ENCODE measurements at regions not wholly inside any gene's neighbourhood (a gene's known extent, or its start where the extent isn't known, plus 50 kb on each side); places are given as distances from the start of the nearest gene placed in this dataset.

GRCh38 chr11:39288011-39288410, 2171.4 kb downstream of the LRRC4C start:
- no peak for DNase-seq

DNA sequence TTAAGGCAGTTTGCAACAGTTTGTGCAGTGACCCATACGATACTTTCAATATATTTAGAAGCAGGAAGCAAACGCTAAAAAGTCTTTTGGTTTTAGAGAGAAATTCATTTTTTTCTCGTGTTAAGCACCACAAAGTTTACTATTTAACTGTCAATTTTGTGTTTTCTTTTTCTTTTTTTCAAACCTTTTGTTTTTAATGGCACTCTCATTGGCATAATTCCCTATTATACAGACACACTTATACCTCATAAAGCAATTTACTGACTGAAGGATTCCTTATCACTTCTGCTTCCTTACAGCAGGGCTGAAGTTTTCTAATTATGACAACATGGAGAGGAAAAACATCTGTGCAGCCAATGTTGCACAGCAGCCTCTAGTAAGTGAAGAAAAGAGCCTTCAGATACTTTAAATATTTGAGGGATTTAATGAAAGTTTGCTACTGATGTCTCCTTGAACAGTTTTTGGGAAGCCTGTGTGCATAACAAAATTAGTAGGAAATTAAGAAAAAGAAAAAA, 2191.2 kb downstream of the LRRC4C start:
- DNase-seq = no peak

DNA sequence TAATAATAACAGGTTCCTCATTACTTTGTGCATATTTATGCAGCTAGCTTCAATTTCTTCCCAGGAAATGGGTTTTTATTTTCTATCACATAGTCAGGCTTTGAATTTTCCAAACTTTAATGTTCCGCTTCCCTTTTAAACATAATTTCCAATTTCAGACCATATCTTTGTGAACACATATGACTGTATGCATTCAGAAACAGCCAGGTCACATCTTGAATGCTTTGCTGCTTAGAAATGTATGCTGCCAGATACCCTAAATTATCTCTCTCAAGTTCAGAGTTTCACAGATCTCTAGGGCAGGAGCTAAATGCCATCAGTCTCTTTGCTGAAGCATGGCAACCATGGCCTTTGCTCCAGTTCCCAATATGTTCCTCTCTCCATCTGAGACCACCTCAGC, 2203.8 kb downstream of the LRRC4C start:
- DNase-seq = no peak

DNA sequence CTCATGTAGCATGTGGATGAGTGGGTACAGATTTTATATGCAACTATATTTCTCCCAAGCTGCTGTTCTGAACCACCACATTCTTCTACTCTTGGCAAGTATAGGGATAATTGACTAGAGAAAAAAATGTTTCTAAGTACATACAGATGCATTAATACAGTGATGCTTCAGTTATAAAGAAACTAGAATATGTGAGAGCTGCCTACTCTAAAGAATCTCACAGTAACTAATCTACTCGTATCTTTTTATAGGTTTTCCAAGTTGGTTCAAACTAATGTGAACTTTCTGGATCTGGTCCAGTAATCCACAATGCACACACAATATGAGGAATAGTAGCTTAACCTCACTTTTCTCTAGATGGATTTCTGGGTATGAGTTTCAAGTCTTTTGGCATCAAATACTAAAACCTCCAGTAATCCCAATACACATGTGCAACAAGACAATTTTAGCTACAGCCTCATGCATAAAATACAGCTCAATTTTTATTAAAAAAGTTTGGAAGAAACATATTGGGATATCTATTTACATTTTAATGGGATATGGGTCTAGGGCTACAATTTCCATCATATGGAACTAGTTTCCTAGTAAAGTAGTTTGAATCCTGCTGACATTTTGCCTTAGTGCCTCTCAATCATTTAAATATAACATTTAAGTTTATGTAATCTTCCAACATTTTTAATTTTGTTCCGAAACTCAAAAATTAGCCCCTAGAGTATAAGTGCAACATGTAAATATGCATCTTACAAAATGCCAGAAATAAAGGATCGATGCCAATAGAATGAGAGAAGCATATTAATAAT, 2209.7 kb downstream of the LRRC4C start:
- DNase-seq = no peak

DNA sequence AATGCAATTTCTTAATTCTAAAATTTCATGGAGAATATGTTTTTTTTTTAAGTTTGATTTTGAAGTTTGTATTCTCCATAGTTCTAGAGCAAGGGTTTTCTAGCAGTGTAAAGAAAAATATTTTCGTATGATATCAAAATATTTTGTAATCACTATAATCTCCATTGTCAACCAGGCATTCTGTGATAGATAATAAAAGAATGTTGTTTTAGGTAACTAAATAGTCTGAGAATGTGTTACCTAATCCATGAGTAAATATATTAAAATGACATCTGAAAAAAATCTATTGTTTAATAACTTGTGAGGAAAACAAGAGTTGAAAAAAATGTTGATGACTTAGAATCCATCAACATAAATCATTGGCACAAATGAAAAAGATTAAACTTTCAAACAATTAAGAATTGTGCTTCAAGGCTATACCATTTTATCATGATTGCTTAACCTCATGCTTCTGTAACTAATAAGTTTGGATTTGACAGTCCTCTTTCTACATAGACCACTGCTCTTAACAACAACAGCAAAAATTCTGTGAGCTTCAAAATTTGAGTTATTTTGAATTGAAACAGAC, 2211.8 kb downstream of the LRRC4C start:
- no peak for DNase-seq

DNA sequence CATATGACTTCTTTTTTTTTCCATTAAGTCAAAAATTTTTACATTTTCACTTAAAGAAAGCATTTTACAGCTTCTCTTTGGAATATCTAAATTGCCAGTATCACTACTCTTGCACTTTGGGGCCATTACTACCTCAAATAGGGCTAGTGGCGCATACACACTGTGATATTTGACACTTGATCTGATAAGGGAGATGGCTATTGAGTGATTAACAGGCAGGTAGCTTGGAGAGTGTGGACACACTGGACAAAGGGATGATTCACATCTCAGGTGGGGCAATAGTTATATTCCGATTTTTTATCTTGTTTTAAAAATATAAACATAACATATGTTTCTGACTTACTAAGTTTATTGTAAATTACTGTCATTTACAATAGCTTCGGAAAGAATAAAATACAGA, 2219.9 kb downstream of the LRRC4C start:
- no peak for DNase-seq

DNA sequence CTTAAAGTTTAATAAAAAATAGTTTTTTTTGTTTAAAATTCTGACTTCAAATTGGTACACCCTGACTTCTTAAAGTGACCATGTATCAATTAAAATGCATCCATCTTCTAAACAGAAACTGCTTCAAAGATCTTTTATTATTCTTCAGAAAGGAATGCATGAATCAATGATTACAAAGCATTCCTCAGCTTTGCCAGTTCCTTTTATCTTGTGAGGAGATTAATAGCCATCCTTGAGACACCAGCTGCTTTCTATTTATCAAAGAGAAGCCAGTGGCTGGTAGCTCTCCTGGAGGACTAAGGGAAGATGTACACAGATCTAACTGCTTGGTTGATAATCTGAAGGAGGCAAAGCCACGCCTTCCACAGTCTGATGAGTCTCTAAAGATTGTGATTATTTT, 2222.5 kb downstream of the LRRC4C start:
- DNase-seq = no peak

GRCh38 chr11:39221550-39222138, 2237.8 kb downstream of the LRRC4C start:
- no peak for DNase-seq

GRCh38 chr11:39220501-39221230, 2238.8 kb downstream of the LRRC4C start:
- DNase-seq = no peak

- DNase-seq = no peak
Observed at GRCh38 chr11:39220069-39220468, 2239.4 kb downstream of the LRRC4C start.

- DNase-seq = no peak
Observed at GRCh38 chr11:39209981-39210380, 2249.5 kb downstream of the LRRC4C start.

DNA sequence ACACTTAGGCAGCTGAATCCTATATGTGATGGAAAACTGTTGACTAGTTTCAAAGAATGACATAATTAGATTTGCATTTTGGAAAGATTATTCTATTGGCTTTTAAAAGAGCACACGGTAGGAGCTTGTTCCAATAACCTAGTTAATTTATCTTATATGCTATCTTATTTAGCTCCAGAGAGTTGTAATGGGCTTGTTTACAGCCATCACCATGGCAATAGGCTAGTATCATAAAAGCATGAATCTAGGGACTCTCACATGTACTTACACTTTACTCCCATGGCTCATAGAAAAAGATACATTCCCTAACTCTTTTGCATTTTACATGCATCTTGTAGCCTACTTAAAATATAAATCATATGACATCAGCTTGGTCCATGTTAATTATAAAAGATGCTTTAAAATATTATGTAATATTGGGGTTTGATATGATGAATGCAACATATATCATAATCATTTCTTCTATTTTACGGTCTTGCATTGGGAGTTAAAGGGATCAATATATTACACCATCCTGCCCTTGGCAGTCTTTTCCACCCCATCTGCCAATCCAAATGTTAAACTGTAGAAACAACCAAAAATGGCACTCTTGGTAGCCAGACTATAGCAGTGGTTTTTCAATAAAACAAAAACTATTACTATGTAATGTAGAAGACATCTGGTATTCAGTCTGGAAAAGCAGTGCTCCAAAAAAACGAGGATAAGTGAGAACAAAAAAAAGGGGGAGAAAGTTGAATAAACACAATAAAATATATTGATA, 2254.0 kb downstream of the LRRC4C start:
- no peak for DNase-seq

- no peak for DNase-seq
Observed at GRCh38 chr11:39192671-39193070, 2266.8 kb downstream of the LRRC4C start.

DNA sequence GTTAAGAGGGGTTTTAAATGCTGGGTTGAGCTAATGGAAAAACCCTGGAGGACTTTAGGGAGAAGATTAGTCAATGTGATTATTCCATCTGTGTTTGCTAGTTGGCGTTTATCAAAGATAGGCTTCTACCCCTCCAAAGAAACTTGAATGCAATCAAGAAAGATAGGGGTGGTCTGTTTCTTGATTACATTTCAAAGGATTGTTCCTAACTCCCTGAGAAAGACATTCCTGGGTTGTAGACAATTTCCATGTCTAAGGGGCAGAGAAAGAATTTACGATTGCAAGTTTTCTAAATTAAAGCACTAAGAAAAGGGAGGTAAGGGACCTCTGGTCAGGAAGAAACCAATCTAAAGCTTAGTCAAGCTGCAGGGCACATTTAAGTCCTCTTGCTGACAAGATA, 2268.7 kb downstream of the LRRC4C start:
- no peak for DNase-seq

DNA sequence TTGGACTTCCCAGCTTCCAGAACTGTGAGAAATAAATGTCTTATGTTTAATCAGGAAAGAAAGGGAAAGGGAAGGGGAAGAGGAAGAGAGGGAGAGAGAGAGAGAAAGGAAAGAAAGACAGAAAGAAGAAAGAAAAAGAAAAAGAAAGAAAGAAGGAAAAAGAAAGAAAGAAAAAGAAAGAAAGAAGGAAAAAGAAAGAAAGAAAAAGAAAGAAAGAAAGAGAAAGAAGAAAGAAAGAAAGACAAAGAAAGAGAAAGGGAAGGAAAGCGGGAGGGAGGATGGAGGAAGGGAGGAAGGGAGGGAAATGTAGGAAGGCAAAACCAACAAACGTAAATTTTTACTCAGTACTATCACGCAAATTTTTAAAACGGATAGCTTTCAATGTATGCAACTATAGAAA, 2281.8 kb downstream of the LRRC4C start:
- DNase-seq = no peak

DNA sequence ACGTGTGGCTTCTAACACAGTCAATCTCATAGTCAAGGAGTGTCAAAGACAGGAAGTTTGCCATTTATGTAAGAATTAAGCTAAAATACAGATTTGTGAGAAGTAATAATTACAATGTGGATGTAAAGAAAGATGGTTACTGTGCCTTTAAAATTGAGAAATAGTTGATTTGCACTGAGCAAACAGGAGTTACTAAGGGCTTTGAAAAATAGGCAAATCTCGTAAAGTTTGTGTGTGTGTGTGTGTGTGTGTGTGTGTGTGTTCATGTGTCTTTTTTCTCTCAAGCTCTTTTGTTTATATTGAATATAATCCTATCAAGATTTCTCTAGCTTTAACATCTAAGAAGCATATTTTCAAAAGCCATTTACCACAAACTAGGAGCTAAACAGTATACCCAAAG, 2284.5 kb downstream of the LRRC4C start:
- DNase-seq = no peak

GRCh38 chr11:39174196-39174595, 2285.3 kb downstream of the LRRC4C start:
- DNase-seq = no peak

DNA sequence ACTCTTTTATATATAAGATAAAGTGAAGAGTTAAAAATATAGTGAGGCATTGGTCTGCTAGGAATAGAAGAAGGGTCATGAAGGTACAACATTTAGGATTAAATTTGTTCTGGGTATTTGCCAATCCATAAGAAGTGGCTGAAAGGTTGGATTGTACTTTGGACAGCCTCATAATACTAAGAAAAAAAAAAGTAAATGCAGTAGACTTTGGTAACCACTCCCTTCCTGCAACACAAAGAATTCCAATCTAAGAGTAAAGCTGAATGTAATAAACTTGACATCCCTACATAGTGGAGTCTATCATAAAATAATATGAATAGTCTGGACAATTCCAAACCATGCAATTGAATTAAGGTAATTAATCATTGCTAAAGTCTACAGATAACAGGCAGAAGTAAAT, 2294.4 kb downstream of the LRRC4C start:
- no peak for DNase-seq

DNA sequence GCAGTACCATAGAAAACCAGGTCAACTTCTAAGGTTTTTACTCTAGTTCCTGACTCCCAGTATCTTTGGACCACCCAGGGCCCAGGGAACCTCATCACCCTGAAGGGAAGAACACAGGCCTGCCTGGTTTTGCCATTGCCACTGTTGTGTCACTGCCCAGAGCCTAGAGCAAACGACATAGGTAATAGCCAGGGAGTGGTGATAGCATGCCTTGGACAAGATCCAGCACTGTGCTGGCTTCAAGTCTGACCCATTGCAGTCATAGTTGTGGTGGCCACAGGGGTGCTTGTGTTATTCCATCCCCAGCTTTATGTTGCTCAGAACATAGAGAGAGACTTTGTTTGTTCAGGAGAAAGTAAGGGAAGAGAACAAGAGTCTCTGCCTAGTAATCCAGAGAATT, 2310.2 kb downstream of the LRRC4C start:
- DNase-seq = no peak

GRCh38 chr11:39145346-39145745, 2314.1 kb downstream of the LRRC4C start:
- no peak for DNase-seq

GRCh38 chr11:39144351-39145130, 2314.9 kb downstream of the LRRC4C start:
- no peak for DNase-seq

DNA sequence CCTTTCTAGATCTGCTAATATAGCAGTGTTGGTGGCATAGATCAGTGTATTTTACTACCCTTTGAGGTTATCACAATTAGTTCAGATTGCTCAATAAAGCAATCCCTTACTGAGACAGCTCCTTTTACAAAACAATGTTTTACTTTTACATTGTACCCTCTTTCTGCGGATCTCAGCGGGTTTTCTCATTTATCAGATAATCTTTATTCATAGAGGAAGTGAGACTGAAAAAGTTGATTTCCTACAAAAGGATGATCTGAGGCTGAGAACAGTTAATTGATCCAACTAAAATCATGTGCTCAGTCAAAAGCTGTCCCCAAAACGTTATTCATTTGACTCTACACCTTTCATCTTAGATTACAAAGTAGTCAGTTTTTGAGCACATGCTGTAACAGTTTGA, 2319.9 kb downstream of the LRRC4C start:
- no peak for DNase-seq
